22Rv1 (cell line): ENCODE measurements at regions not wholly inside any gene's neighbourhood (a gene's known extent, or its start where the extent isn't known, plus 50 kb on each side); places are given as distances from the start of the nearest gene placed in this dataset.

Source experiments
- H3K27ac ChIP-seq: fragments of 450-650 bp; 2 replicates; pipeline ENCODE4 v1.5.1; 2017
- ZFX ChIP-seq: fragments of 450-650 bp; IDR thresholded peaks from 2 replicates; pipeline ENCODE4 v1.6.1; 2017; ENCODE audit warnings: antibody characterized with exemption, borderline replicate concordance
- TF ChIP-seq, protein P1 (sequence below): fragments of 450-650 bp; IDR thresholded peaks from 2 replicates; pipeline ENCODE4 v1.5.1; 2017; ENCODE audit warnings: mild to moderate bottlenecking

DNA sequence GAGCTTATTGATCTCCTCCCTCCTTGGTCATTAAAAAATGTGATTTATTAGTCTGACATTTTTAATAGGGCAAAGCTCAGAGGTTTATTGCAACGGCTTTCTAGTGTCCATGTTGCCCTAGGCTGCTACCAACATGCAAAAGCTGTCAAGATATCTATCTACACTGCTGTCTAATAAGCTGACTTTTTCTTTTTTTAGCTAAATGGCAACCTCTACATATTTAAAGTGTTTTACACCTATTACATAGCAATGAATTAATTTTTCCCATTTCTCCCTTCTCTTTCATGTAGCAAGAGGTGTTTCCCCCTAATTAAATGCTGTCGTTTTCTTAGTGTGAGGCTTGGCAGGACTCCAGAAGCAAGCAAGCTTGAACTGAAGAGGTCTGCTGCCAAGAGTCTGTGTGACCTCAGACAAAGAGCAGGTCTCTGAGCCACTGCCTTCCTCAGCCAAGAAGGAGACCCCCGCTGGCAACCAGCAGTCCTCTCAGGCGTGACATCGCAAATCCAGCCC, 79.4 kb downstream of the GAS1 start:
- no peak for TF ChIP-seq ZFX
- TF ChIP-seq, protein P1, sequence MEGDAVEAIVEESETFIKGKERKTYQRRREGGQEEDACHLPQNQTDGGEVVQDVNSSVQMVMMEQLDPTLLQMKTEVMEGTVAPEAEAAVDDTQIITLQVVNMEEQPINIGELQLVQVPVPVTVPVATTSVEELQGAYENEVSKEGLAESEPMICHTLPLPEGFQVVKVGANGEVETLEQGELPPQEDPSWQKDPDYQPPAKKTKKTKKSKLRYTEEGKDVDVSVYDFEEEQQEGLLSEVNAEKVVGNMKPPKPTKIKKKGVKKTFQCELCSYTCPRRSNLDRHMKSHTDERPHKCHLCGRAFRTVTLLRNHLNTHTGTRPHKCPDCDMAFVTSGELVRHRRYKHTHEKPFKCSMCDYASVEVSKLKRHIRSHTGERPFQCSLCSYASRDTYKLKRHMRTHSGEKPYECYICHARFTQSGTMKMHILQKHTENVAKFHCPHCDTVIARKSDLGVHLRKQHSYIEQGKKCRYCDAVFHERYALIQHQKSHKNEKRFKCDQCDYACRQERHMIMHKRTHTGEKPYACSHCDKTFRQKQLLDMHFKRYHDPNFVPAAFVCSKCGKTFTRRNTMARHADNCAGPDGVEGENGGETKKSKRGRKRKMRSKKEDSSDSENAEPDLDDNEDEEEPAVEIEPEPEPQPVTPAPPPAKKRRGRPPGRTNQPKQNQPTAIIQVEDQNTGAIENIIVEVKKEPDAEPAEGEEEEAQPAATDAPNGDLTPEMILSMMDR = no peak
- no peak overlapping the region for H3K27ac ChIP-seq

DNA sequence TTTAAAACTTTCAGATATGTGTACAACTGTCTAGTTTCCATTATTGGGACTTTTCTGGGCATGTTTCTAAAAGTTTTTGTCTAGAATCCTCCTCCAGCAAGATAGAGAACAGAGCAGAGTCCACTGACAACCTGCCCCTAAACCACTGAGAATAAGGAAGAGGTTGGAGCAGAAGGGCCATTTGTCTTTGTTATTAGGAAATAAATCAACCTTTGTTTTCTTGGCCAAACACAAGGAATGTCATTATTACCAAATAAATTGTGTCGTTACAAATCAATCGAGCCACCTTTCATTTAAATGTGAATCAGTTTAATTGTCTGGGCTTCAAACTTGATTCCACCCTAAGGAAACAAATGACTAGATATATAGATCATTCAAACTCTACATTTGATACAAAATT, 81.4 kb downstream of the GAS1 start:
- TF ChIP-seq, protein P1 = no peak
- no peak for TF ChIP-seq ZFX
- no peak overlapping the region for H3K27ac ChIP-seq

DNA sequence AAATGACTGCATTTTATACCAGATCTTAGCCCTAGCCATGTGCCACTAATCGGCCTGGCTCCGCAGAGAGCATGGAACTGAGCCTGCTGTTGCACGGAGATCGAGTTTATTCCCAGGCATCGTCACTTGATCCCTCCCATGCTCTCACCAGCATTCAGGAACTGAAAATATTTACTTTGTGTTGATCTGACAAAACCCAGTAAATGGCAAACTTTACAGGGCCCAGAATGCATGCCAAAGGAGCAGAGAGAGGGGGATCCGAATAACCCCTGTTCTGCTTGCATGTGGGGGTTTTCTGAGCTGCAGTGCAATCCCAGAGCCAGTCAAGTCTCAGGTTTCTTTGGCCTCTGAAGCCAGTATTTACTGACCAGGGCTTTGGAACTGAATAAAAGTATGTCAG, 87.3 kb downstream of the GAS1 start:
- TF ChIP-seq ZFX = no peak
- TF ChIP-seq, protein P1 = no peak

DNA sequence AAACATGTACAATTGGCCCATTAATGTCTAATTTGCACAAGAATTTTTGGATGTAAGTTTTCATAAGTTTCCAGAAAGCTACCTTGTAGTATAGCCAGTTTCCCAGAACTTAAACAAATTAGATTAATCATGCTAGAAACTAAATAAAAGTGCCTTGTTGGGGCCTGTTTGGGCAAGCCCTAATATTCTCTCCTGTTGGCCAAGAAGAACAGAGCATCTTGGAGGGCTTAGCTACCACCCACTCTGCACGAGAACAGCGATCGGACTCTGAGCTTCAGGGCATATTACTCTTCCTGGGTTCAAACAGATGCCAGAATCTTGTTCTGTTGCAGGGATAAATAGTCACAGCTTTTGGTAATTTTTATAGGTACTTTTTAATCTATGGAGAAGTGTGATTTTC, 88.2 kb downstream of the GAS1 start:
- no peak overlapping the region for H3K27ac ChIP-seq
- no peak for TF ChIP-seq ZFX
- TF ChIP-seq, protein P1 = no peak

More for the DNA sequence above, 87.3 kb downstream of the GAS1 start:
- no peak overlapping the region for H3K27ac ChIP-seq

DNA sequence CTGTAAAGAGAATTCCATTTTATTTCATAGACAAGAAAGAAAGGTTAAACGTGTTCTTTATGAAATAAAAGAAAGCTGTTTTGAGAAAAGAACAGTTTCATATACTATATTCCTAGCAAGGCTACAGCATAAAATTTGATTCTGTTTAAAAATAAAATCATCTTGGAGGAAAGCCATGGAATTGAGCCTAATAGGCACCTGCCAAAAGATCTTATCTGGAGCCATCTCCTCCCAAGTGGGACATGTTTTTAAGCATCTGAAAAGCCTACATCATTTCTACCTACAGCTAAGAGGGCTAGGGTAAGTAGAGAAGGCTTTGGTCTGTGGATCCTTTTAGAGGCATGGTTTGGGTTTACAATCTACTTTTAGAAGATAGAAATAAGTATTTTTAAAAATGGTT, 89.3 kb downstream of the GAS1 start:
- H3K27ac ChIP-seq = no peak overlapping the region
- no peak for TF ChIP-seq ZFX
- TF ChIP-seq, protein P1 = no peak

DNA sequence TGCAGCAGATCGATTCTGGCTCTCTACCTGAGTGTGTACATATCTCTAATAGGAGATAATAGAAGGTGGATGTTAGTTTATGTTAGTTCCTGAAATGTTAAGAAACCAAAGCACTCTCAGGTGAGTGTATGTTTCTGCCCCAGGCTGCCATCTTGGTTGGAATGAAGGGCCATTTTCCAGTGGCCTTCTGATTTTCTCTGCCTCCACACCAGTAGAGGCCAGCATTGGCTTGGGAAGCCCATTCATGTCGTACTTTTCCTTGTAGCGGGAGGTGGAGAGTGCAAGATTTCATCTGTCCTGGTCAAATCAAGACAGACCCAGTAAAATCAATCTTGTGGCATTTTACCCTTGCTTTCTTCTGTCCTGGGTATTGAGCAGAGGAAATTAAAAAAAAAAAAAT, 91.0 kb downstream of the GAS1 start:
- no peak overlapping the region for H3K27ac ChIP-seq
- TF ChIP-seq, protein P1 = no peak
- no peak for TF ChIP-seq ZFX

DNA sequence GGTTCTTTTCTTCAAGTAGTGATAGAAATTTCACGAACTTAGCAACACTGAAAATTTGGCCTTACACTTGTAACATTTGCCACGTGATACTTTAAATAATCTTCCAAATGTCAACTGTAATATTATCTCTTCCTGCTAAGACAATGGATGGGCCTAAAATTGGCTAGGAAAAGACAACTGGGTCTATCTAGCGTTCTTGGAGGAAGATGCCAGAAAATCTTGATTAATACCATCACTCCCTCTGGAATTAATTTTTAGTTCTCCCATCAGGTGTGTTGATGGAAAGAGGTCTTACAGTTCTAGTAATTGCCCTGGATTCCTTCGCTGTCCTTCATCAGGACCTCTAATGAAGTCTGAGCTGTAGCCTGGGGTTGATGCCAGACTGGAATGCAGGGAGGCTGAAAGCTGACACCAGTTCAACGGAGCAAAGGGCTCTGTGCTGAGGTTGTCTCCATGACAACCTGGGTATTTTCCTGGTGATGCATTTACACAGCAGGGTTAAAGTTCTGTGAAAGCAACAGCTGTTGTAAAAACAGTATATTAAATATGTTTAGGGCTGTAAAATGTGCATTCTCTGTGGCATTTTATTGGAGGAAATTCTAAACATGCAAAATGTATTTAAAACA, 92.3 kb downstream of the GAS1 start:
- H3K27ac ChIP-seq = no peak overlapping the region
- no peak for TF ChIP-seq ZFX
- TF ChIP-seq, protein P1 = no peak
